ENCODE measurements at regions not wholly inside any gene's neighbourhood (a gene's known extent, or its start where the extent isn't known, plus 50 kb on each side); places are given as distances from the start of the nearest gene placed in this dataset.

DNA sequence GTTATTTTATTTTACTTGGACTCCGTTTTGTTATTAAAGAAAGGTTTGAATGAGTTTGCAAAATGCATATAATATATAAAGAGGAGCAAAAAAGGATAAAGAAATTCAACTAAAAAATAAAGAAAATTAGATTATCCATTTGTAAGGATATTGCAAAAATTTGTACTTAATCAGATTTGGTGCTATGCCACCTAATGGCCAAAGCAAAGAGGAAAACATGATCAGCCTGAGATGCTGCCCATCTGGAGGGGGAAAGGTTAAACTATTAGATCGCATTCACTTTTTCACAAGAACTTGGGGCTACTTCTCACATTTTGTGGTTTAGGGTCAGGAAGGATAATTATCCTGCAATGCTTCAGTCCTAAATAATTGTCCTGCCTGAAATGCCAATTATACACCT is 350.6 kb downstream of the MLLT3 start:
- Histone ChIP-seq H3K9ac (ENCODE audit: low read length) (no peak overlapping the region), H3K27ac (ENCODE audit: low read length in 2 of 2) (no peak overlapping the region), H2AFZ (ENCODE audit: insufficient read depth, low read depth, low read length, poor library complexity, severe bottlenecking) (no peak overlapping the region), H3K27me3 (replicated peaks in 1 of 4; ENCODE audit: control extremely low read depth in 1 of 4, control insufficient read depth in 3 of 4, insufficient read depth in 4 of 4, low read length in 3 of 4) (no peaks in the 10 kb centered on the region), H3K4me1 (ENCODE audit: control insufficient read depth in 2 of 2, insufficient read depth in 2 of 2, low read length in 2 of 2) (no peaks in the 10 kb centered on the region), H3K9me3 (ENCODE audit: control extremely low read depth in 1 of 3, control insufficient read depth in 2 of 3, insufficient read depth in 1 of 3, low read length in 2 of 3) (peaks cover 0 to 8% (median 0%) of the 10 kb centered on the region in 3 donors), H3K36me3 (replicated peaks in 1 of 2; ENCODE audit: control extremely low read depth in 1 of 2, control insufficient read depth in 1 of 2, extremely low read depth in 1 of 2, insufficient read depth in 2 of 2, low read length in 1 of 2) (no peaks in the 10 kb centered on the region), H3K4me2 (replicated peaks; ENCODE audit: low read depth, low read length, poor library complexity, severe bottlenecking) (no peak overlapping the region), H3K4me3 (ENCODE audit: control extremely low read depth in 1 of 5, extremely low read depth in 1 of 5, insufficient read depth in 1 of 5, low read depth in 2 of 5, low read length in 4 of 5) (no peak overlapping the region), H3K79me2 (ENCODE audit: control insufficient read depth, insufficient read depth, low read length) (no peaks in the 10 kb centered on the region), H4K20me1 (ENCODE audit: control insufficient read depth, insufficient read depth, low read length, poor library complexity, severe bottlenecking) (no peaks in the 10 kb centered on the region)
- POLR2A ChIA-PET, result no interaction called here
- no CpG with 5 or more reads among the region's 2 CpGs for WGBS (ENCODE audit: insufficient coverage)
- ATAC-seq (ENCODE audit: low read depth) (no peak), DNase-seq (no peak)
- H3K9me3 Mint-ChIP-seq (ENCODE audit: insufficient read depth), result no peaks in the 10 kb centered on the region
- CTCF ChIA-PET, result no interaction called here
- no peak overlapping the region for H3K27ac Mint-ChIP-seq
- intact Hi-C loops (cut with micrococcal nuclease), result no loop called here
- peaks cover 4% of the 10 kb centered on the region for H3K27me3 Mint-ChIP-seq
- H3K4me3 Mint-ChIP-seq, result no peak overlapping the region
- H3K4me1 Mint-ChIP-seq, result no peaks in the 10 kb centered on the region
- TF ChIP-seq, protein P1, sequence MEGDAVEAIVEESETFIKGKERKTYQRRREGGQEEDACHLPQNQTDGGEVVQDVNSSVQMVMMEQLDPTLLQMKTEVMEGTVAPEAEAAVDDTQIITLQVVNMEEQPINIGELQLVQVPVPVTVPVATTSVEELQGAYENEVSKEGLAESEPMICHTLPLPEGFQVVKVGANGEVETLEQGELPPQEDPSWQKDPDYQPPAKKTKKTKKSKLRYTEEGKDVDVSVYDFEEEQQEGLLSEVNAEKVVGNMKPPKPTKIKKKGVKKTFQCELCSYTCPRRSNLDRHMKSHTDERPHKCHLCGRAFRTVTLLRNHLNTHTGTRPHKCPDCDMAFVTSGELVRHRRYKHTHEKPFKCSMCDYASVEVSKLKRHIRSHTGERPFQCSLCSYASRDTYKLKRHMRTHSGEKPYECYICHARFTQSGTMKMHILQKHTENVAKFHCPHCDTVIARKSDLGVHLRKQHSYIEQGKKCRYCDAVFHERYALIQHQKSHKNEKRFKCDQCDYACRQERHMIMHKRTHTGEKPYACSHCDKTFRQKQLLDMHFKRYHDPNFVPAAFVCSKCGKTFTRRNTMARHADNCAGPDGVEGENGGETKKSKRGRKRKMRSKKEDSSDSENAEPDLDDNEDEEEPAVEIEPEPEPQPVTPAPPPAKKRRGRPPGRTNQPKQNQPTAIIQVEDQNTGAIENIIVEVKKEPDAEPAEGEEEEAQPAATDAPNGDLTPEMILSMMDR (IDR thresholded peaks at IDR 0.05), result no peak
- TF ChIP-seq EZH2 (IDR thresholded peaks at IDR 0.05; ENCODE audit: borderline replicate concordance, insufficient read depth, low read depth, low read length, poor library complexity, severe bottlenecking), result no peak

- TF ChIP-seq, protein P1 (IDR thresholded peaks at IDR 0.05), result no peak
- TF ChIP-seq EZH2 (IDR thresholded peaks at IDR 0.05; ENCODE audit: borderline replicate concordance, insufficient read depth, low read depth, low read length, poor library complexity, severe bottlenecking), result no peak
- intact Hi-C loops (cut with micrococcal nuclease), result no loop called here
- Histone ChIP-seq H2AFZ (ENCODE audit: insufficient read depth, low read depth, low read length, poor library complexity, severe bottlenecking) (no peak overlapping the region), H3K36me3 (replicated peaks in 1 of 2; ENCODE audit: control extremely low read depth in 1 of 2, control insufficient read depth in 1 of 2, extremely low read depth in 1 of 2, insufficient read depth in 2 of 2, low read length in 1 of 2) (no peaks in the 10 kb centered on the region), H3K4me2 (replicated peaks; ENCODE audit: low read depth, low read length, poor library complexity, severe bottlenecking) (no peak overlapping the region), H4K20me1 (ENCODE audit: control insufficient read depth, insufficient read depth, low read length, poor library complexity, severe bottlenecking) (no peaks in the 10 kb centered on the region), H3K4me3 (ENCODE audit: control extremely low read depth in 1 of 5, extremely low read depth in 1 of 5, insufficient read depth in 1 of 5, low read depth in 2 of 5, low read length in 4 of 5) (no peak overlapping the region), H3K27me3 (replicated peaks in 1 of 4; ENCODE audit: control extremely low read depth in 1 of 4, control insufficient read depth in 3 of 4, insufficient read depth in 4 of 4, low read length in 3 of 4) (no peaks in the 10 kb centered on the region), H3K27ac (ENCODE audit: low read length in 2 of 2) (no peak overlapping the region), H3K9ac (ENCODE audit: low read length) (no peak overlapping the region), H3K4me1 (ENCODE audit: control insufficient read depth in 2 of 2, insufficient read depth in 2 of 2, low read length in 2 of 2) (no peaks in the 10 kb centered on the region), H3K9me3 (ENCODE audit: control extremely low read depth in 1 of 3, control insufficient read depth in 2 of 3, insufficient read depth in 1 of 3, low read length in 2 of 3) (peaks cover 0 to 1% (median 0%) of the 10 kb centered on the region in 3 donors), H3K79me2 (ENCODE audit: control insufficient read depth, insufficient read depth, low read length) (no peaks in the 10 kb centered on the region)
- peaks cover 3% of the 10 kb centered on the region for H3K9me3 Mint-ChIP-seq (ENCODE audit: insufficient read depth)
- H3K27me3 Mint-ChIP-seq, result peaks cover 4% of the 10 kb centered on the region
- no peak for DNase-seq
- POLR2A ChIA-PET, result no interaction called here
- ATAC-seq (ENCODE audit: low read depth), result no peak
- CTCF ChIA-PET, result no interaction called here
- WGBS (ENCODE audit: insufficient coverage), result no CpG with 5 or more reads among the region's 1 CpG
- H3K27ac Mint-ChIP-seq, result no peak overlapping the region
- H3K4me1 Mint-ChIP-seq, result no peaks in the 10 kb centered on the region
- no peak overlapping the region for H3K4me3 Mint-ChIP-seq
These were observed 351.2 kb downstream of the MLLT3 start for GRCh38 chr9:20271096-20271495.

All from B cell (primary cell).